SK-N-SH (cell line): ENCODE measurements at regions not wholly inside any gene's neighbourhood (a gene's known extent, or its start where the extent isn't known, plus 50 kb on each side); places are given as distances from the start of the nearest gene placed in this dataset.

Experiments used
- CTCF ChIA-PET: fragments of 300-600, 350-600 bp; formaldehyde crosslinking; extraction: SDS; loops from one replicate; lab custom pipeline; 2021; lab: Yijun Ruan, JAX
- POLR2A ChIA-PET: fragments of 350-600 bp; sonication (Branson Sonifier 250); formaldehyde crosslinking; extraction: SDS; loops from one replicate; lab custom pipeline; 2020; ENCODE audit warnings: antibody characterized with exemption, inconsistent platforms; lab: Yijun Ruan, JAX
- DNase-seq: peaks from one replicate; pipeline ENCODE4 v3.0.0; 2012
- H2AFZ ChIP-seq: fragments of 200-600 bp; sonication (generic); 2 replicates; pipeline ENCODE4 v1.8.1; 2016; ENCODE audit warnings: antibody characterized with exemption, mild to moderate bottlenecking, low read depth
- H3F3A ChIP-seq: fragments of 200-600 bp; sonication (generic); replicated peaks from 2 replicates; pipeline ENCODE3; 2016; ENCODE audit warnings: antibody characterized with exemption, mild to moderate bottlenecking; ENCODE audit not compliant: insufficient read depth
- H3K27ac ChIP-seq, 2 experiments: fragments of 200-500 bp in 1 of 2; fragments of 200-600 bp in 1 of 2; sonication (Bioruptor generic) in 1 of 2; sonication (generic), shearing (Covaris generic) in 1 of 2; 2 replicates each; pipeline versions ENCODE4 v1.5.1 to v1.6.1; 2014 to 2016; ENCODE audit warnings: low read depth in 2 of 2, inconsistent platforms in 1 of 2, low read length in 1 of 2, mild to moderate bottlenecking in 1 of 2, mixed read lengths in 1 of 2
- H3K27me3 ChIP-seq: fragments of 200-600 bp; sonication (generic), shearing (Covaris generic); 2 replicates; pipeline ENCODE4 v1.6.1; 2016; ENCODE audit warnings: mixed run types; ENCODE audit not compliant: insufficient read depth
- H3K36me3 ChIP-seq, 2 experiments: fragments of 200-500 bp in 1 of 2; fragments of 200-600 bp in 1 of 2; sonication (Bioruptor generic) in 1 of 2; sonication (generic) in 1 of 2; replicated peaks in 1 of 2; 2 replicates each; pipeline versions ENCODE3 to v1.5.1; 2014 to 2016; ENCODE audit warnings: low read length in 1 of 2, mild to moderate bottlenecking in 1 of 2; ENCODE audit not compliant: insufficient read depth in 2 of 2, control insufficient read depth in 1 of 2
- H3K4me1 ChIP-seq, 2 experiments: fragments of 200-500 bp in 1 of 2; fragments of 200-600 bp in 1 of 2; sonication (Bioruptor generic) in 1 of 2; sonication (generic), shearing (Covaris generic) in 1 of 2; 2 replicates each; pipeline versions ENCODE4 v1.5.1 to v1.6.1; 2014 to 2016; ENCODE audit warnings: low read depth in 1 of 2, low read length in 1 of 2, mixed run types in 1 of 2; ENCODE audit not compliant: insufficient read depth in 2 of 2, control insufficient read depth in 1 of 2
- H3K4me2 ChIP-seq: fragments of 200-600 bp; sonication (generic), shearing (Covaris generic); 2 replicates; pipeline ENCODE4 v1.6.1; 2017; ENCODE audit warnings: mixed run types
- H3K4me3 ChIP-seq, 2 experiments: fragments of 200-500 bp in 1 of 2; fragments of 200-600 bp in 1 of 2; sonication (Bioruptor generic) in 1 of 2; sonication (generic), shearing (Covaris generic) in 1 of 2; 2 replicates each; pipeline versions ENCODE4 v1.5.1 to v1.8.1; 2014 to 2016; ENCODE audit warnings: low read depth in 2 of 2, inconsistent platforms in 1 of 2, low read length in 1 of 2, mild to moderate bottlenecking in 1 of 2, mixed read lengths in 1 of 2, moderate library complexity in 1 of 2
- H3K79me2 ChIP-seq: fragments of 200-600 bp; sonication (generic); 2 replicates; pipeline ENCODE4 v1.8.1; 2017; ENCODE audit warnings: mild to moderate bottlenecking; ENCODE audit not compliant: insufficient read depth
- H3K9ac ChIP-seq: fragments of 200-600 bp; sonication (generic); 2 replicates; pipeline ENCODE4 v1.6.1; 2017; ENCODE audit warnings: mixed run types
- H3K9me2 ChIP-seq: fragments of 200-600 bp; sonication (generic); 2 replicates; pipeline ENCODE4 v1.6.1; 2017; ENCODE audit warnings: mixed run types
- H3K9me3 ChIP-seq: fragments of 200-600 bp; sonication (generic); 2 replicates; pipeline ENCODE4 v1.6.1; 2017; ENCODE audit warnings: mixed run types, mild to moderate bottlenecking, moderate library complexity
- H4K20me1 ChIP-seq: fragments of 200-600 bp; sonication (generic); 2 replicates; pipeline ENCODE4 v1.6.1; 2017; ENCODE audit warnings: mild to moderate bottlenecking, mixed run types; ENCODE audit not compliant: insufficient read depth
- ELF1 ChIP-seq: IDR thresholded peaks from 2 replicates; pipeline ENCODE4 v1.4.0; 2012
- GABPA ChIP-seq: IDR thresholded peaks from 2 replicates; pipeline ENCODE4 v1.4.0; 2012; ENCODE audit warnings: low read depth, mild to moderate bottlenecking
- IRF3 ChIP-seq: fragments of 150-350 bp; IDR thresholded peaks from 2 replicates; pipeline ENCODE4 v1.6.1; 2016; ENCODE audit warnings: mild to moderate bottlenecking, low read depth, low read length
- MAX ChIP-seq: IDR thresholded peaks from 2 replicates; pipeline ENCODE4 v1.4.0; 2012; ENCODE audit warnings: low read depth
- MEF2A ChIP-seq: IDR thresholded peaks from 2 replicates; pipeline ENCODE4 v1.4.0; 2012; ENCODE audit warnings: low read depth, borderline replicate concordance
- MXI1 ChIP-seq: IDR thresholded peaks from 2 replicates; pipeline ENCODE4 v1.6.1; 2012; ENCODE audit warnings: mild to moderate bottlenecking, low read depth, low read length, improper control_type of control experiment
- NFIC ChIP-seq: IDR thresholded peaks from 2 replicates; pipeline ENCODE4 v1.4.0; 2012; ENCODE audit warnings: borderline replicate concordance
- NRF1 ChIP-seq: IDR thresholded peaks from 2 replicates; pipeline ENCODE4 v1.6.1; 2012; ENCODE audit warnings: low read depth, mild to moderate bottlenecking, low read length
- RAD21 ChIP-seq: IDR thresholded peaks from 2 replicates; pipeline ENCODE4 v1.6.1; 2012; ENCODE audit warnings: mild to moderate bottlenecking, low read length
- TEAD4 ChIP-seq: IDR thresholded peaks from 2 replicates; pipeline ENCODE4 v1.4.0; 2012; ENCODE audit warnings: mild to moderate bottlenecking, borderline replicate concordance; ENCODE audit not compliant: insufficient read depth
- WGBS: methylation state at CpG from one replicate; pipeline ENCODE4 v1.1.6; 2017; ENCODE audit warnings: low lambda C conversion rate; 5-methylcytosine and 5-hydroxymethylcytosine counted together
- TF ChIP-seq, protein P1 (sequence below): IDR thresholded peaks from 2 replicates; pipeline ENCODE4 v1.4.0; 2012; ENCODE audit warnings: low read depth, borderline replicate concordance
- TF ChIP-seq, protein P2 (sequence below): fragments of 150-350 bp; IDR thresholded peaks from 2 replicates; pipeline ENCODE4 v1.6.1; 2017; ENCODE audit warnings: antibody characterized with exemption, low read length, low read depth, borderline replicate concordance
- TF ChIP-seq, protein P3 (sequence below): IDR thresholded peaks from 2 replicates; pipeline ENCODE4 v1.6.1; 2012; ENCODE audit warnings: mild to moderate bottlenecking, low read depth, low read length, moderate library complexity

GRCh38 chr2:82731824-82732223 is 1727.3 kb downstream of the SUCLG1 start:
- Histone ChIP-seq H3K9me3 (no peaks in the 10 kb centered on the region), H3K9ac (no peak overlapping the region), H3K4me1 (no peaks in the 10 kb centered on the region), H3K9me2 (no peaks in the 10 kb centered on the region), H3K36me3 (no peaks in the 10 kb centered on the region), H2AFZ (no peak overlapping the region)
- TF ChIP-seq, protein P1, sequence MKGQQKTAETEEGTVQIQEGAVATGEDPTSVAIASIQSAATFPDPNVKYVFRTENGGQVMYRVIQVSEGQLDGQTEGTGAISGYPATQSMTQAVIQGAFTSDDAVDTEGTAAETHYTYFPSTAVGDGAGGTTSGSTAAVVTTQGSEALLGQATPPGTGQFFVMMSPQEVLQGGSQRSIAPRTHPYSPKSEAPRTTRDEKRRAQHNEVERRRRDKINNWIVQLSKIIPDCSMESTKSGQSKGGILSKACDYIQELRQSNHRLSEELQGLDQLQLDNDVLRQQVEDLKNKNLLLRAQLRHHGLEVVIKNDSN = no peak
- TF ChIP-seq, protein P2, sequence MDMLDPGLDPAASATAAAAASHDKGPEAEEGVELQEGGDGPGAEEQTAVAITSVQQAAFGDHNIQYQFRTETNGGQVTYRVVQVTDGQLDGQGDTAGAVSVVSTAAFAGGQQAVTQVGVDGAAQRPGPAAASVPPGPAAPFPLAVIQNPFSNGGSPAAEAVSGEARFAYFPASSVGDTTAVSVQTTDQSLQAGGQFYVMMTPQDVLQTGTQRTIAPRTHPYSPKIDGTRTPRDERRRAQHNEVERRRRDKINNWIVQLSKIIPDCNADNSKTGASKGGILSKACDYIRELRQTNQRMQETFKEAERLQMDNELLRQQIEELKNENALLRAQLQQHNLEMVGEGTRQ = no peak
- TF ChIP-seq, protein P3, sequence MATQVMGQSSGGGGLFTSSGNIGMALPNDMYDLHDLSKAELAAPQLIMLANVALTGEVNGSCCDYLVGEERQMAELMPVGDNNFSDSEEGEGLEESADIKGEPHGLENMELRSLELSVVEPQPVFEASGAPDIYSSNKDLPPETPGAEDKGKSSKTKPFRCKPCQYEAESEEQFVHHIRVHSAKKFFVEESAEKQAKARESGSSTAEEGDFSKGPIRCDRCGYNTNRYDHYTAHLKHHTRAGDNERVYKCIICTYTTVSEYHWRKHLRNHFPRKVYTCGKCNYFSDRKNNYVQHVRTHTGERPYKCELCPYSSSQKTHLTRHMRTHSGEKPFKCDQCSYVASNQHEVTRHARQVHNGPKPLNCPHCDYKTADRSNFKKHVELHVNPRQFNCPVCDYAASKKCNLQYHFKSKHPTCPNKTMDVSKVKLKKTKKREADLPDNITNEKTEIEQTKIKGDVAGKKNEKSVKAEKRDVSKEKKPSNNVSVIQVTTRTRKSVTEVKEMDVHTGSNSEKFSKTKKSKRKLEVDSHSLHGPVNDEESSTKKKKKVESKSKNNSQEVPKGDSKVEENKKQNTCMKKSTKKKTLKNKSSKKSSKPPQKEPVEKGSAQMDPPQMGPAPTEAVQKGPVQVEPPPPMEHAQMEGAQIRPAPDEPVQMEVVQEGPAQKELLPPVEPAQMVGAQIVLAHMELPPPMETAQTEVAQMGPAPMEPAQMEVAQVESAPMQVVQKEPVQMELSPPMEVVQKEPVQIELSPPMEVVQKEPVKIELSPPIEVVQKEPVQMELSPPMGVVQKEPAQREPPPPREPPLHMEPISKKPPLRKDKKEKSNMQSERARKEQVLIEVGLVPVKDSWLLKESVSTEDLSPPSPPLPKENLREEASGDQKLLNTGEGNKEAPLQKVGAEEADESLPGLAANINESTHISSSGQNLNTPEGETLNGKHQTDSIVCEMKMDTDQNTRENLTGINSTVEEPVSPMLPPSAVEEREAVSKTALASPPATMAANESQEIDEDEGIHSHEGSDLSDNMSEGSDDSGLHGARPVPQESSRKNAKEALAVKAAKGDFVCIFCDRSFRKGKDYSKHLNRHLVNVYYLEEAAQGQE = no peak
- TF ChIP-seq GABPA (no peak), NRF1 (no peak), NFIC (no peak), TEAD4 (no peak), RAD21 (no peak), MXI1 (no peak), MAX (no peak), MEF2A (no peak), IRF3 (no peak), ELF1 (no peak)
- TF ChIP-seq, all 33 proteins: peak for 0
- no peak overlapping the region for H3K4me3 ChIP-seq
- WGBS = 11% methylated on average over 4 of the region's 4 CpGs
- no peaks in the 10 kb centered on the region for H3F3A ChIP-seq
- no peak overlapping the region for H3K4me2 ChIP-seq
- H4K20me1 ChIP-seq = no peaks in the 10 kb centered on the region
- H3K27ac ChIP-seq = no peak overlapping the region
- POLR2A ChIA-PET = no interaction called here
- DNase-seq = no peak
- no peaks in the 10 kb centered on the region for H3K27me3 ChIP-seq
- CTCF ChIA-PET = no interaction called here
- H3K79me2 ChIP-seq = no peaks in the 10 kb centered on the region
